AG09309 (cell line): ENCODE measurements at regions not wholly inside any gene's neighbourhood (a gene's known extent, or its start where the extent isn't known, plus 50 kb on each side); places are given as distances from the start of the nearest gene placed in this dataset.

Experiments used
- DNase-seq: peaks from one replicate; pipeline ENCODE4 v3.0.0-alpha.2; 2010; ENCODE audit warnings: low read depth
- H3K4me3 ChIP-seq: 2 replicates; pipeline ENCODE4 v1.5.1; 2011; ENCODE audit warnings: mild to moderate bottlenecking, low read depth, low read length, moderate library complexity; ENCODE audit not compliant: control insufficient read depth
- CTCF ChIP-seq: IDR thresholded peaks from 2 replicates; pipeline ENCODE4 v1.5.1; 2011; ENCODE audit warnings: mild to moderate bottlenecking, low read depth, low read length, inconsistent platforms; ENCODE audit not compliant: insufficient read depth, control insufficient read depth; ENCODE audit errors: missing control alignments

GRCh38 chr3:139120086-139121056 is 75.7 kb upstream of the PRR23C start:
- no peak for TF ChIP-seq CTCF
- DNase-seq, result peak; percentile 42
- H3K4me3 ChIP-seq, result no peak overlapping the region

GRCh38 chr3:139121513-139122220 is 77.0 kb upstream of the PRR23C start:
- no peak overlapping the region for H3K4me3 ChIP-seq
- DNase-seq, result peak; percentile 18
- TF ChIP-seq CTCF, result no peak

GRCh38 chr3:139122221-139122581 is 77.5 kb upstream of the PRR23C start:
- H3K4me3 ChIP-seq, result no peak overlapping the region
- DNase-seq, result peak; percentile 39
- TF ChIP-seq CTCF, result no peak

- DNase-seq, result no peak
- H3K4me3 ChIP-seq, result no peak overlapping the region
- no peak for TF ChIP-seq CTCF
Measured at GRCh38 chr3:139122612-139123011, 77.9 kb upstream of the PRR23C start.

- DNase-seq, result no peak
- no peak overlapping the region for H3K4me3 ChIP-seq
- no peak for TF ChIP-seq CTCF
Measured at GRCh38 chr3:139123377-139124095, 78.8 kb upstream of the PRR23C start.

GRCh38 chr3:139124197-139124596 is 79.5 kb upstream of the PRR23C start:
- no peak for TF ChIP-seq CTCF
- DNase-seq, result no peak
- H3K4me3 ChIP-seq, result no peak overlapping the region
